Liver (tissue), 8 donors: ENCODE measurements at regions not wholly inside any gene's neighbourhood (a gene's known extent, or its start where the extent isn't known, plus 50 kb on each side); places are given as distances from the start of the nearest gene placed in this dataset.

Experiments used
- DNase-seq: peaks from one replicate; pipeline ENCODE4 v3.0.0-alpha.2; 2017; ENCODE audit warnings: low spot score
- H3K27ac ChIP-seq, 2 donors: one replicate each; pipeline ENCODE4 v1.7.0; 2013; ENCODE audit warnings: inconsistent platforms in 2 of 2, low read length in 2 of 2, control low read depth in 1 of 2, low read depth in 1 of 2, mild to moderate bottlenecking in 1 of 2
- H3K27me3 ChIP-seq, 4 donors: one replicate each; pipeline versions ENCODE4 v1.6.1 to v1.7.0; 2013; ENCODE audit warnings: low read length in 3 of 4, inconsistent platforms in 1 of 4, mild to moderate bottlenecking in 1 of 4, moderate library complexity in 1 of 4; ENCODE audit not compliant: control insufficient read depth in 4 of 4, insufficient read depth in 4 of 4
- H3K36me3 ChIP-seq, 4 donors: one replicate each; pipeline versions ENCODE4 v1.6.1 to v1.7.0; 2013; ENCODE audit warnings: low read length in 3 of 4, mild to moderate bottlenecking in 3 of 4, low read depth in 1 of 4, moderate library complexity in 1 of 4; ENCODE audit not compliant: control insufficient read depth in 4 of 4, insufficient read depth in 3 of 4
- H3K4me1 ChIP-seq, 4 donors: one replicate each; pipeline versions ENCODE4 v1.6.1 to v1.7.0; 2013; ENCODE audit warnings: low read length in 3 of 4, mild to moderate bottlenecking in 3 of 4, moderate library complexity in 1 of 4; ENCODE audit not compliant: control insufficient read depth in 4 of 4, insufficient read depth in 4 of 4
- H3K4me3 ChIP-seq, 3 donors: one replicate each; pipeline versions ENCODE4 v1.6.1 to v1.7.0; 2013; ENCODE audit warnings: low read length in 3 of 3, control low read depth in 1 of 3, low read depth in 1 of 3, mild to moderate bottlenecking in 1 of 3
- H3K9ac ChIP-seq, 2 donors: one replicate each; pipeline ENCODE4 v1.7.0; 2013; ENCODE audit warnings: low read length in 2 of 2, mild to moderate bottlenecking in 2 of 2, moderate library complexity in 2 of 2, control low read depth in 1 of 2, low read depth in 1 of 2
- H3K9me3 ChIP-seq, 4 donors: one replicate each; pipeline versions ENCODE4 v1.6.1 to v1.7.0; 2013; ENCODE audit warnings: low read length in 3 of 4; ENCODE audit not compliant: control insufficient read depth in 4 of 4
- ATF3 ChIP-seq: IDR thresholded peaks from 2 replicates; pipeline ENCODE4 v1.6.1; 2016; ENCODE audit warnings: antibody characterized with exemption
- CTCF ChIP-seq: fragments of 150-350 bp; IDR thresholded peaks from 2 replicates; pipeline ENCODE4 v1.5.1; 2017; ENCODE audit warnings: improper control_type of control experiment, low read depth, low read length; ENCODE audit not compliant: missing input control
- EGR1 ChIP-seq, 2 donors: IDR thresholded peaks; 2 replicates each; pipeline ENCODE4 v1.6.1; 2016 to 2018; ENCODE audit warnings: antibody characterized with exemption in 2 of 2, low read depth in 2 of 2
- FOXA1 ChIP-seq: IDR thresholded peaks from 2 replicates; pipeline ENCODE4 v1.6.1; 2016; ENCODE audit warnings: antibody characterized with exemption
- FOXA2 ChIP-seq: IDR thresholded peaks from 2 replicates; pipeline ENCODE4 v1.6.1; 2016; ENCODE audit warnings: antibody characterized with exemption
- GABPA ChIP-seq, 2 donors: IDR thresholded peaks in 1 of 2; conservative IDR thresholded peaks in 1 of 2; 2 replicates each; pipeline ENCODE4 v1.6.1; 2016; ENCODE audit warnings: antibody characterized with exemption in 2 of 2, mild to moderate bottlenecking in 1 of 2, moderate library complexity in 1 of 2
- HNF4A ChIP-seq, 2 donors: conservative IDR thresholded peaks; 2 replicates each; pipeline ENCODE4 v1.6.1; 2016; ENCODE audit warnings: antibody characterized with exemption in 2 of 2, mild to moderate bottlenecking in 2 of 2
- HNF4G ChIP-seq: IDR thresholded peaks from 2 replicates; pipeline ENCODE4 v1.6.1; 2016; ENCODE audit warnings: antibody characterized with exemption
- JUND ChIP-seq, 2 donors: IDR thresholded peaks; 2 replicates each; pipeline ENCODE4 v1.6.1; 2016; ENCODE audit warnings: antibody characterized with exemption in 2 of 2
- MAX ChIP-seq: IDR thresholded peaks from 2 replicates; pipeline ENCODE4 v1.6.1; 2016; ENCODE audit warnings: antibody characterized with exemption
- NR2F2 ChIP-seq: IDR thresholded peaks from 2 replicates; pipeline ENCODE4 v1.6.1; 2016; ENCODE audit warnings: antibody characterized with exemption
- RAD21 ChIP-seq, 2 donors: IDR thresholded peaks; 2 replicates each; pipeline ENCODE4 v1.6.1; 2016; ENCODE audit warnings: antibody characterized with exemption in 2 of 2, mild to moderate bottlenecking in 2 of 2
- REST ChIP-seq: IDR thresholded peaks from 2 replicates; pipeline ENCODE4 v1.6.1; 2016; ENCODE audit warnings: antibody characterized with exemption, mild to moderate bottlenecking
- SP1 ChIP-seq: IDR thresholded peaks from 2 replicates; pipeline ENCODE4 v1.6.1; 2018; ENCODE audit warnings: antibody characterized with exemption, mild to moderate bottlenecking
- TAF1 ChIP-seq: conservative IDR thresholded peaks from 2 replicates; pipeline ENCODE4 v1.6.1; 2016; ENCODE audit warnings: antibody characterized with exemption, mild to moderate bottlenecking
- YY1 ChIP-seq: IDR thresholded peaks from 2 replicates; pipeline ENCODE4 v1.6.1; 2016; ENCODE audit warnings: antibody characterized with exemption, mild to moderate bottlenecking
- ZBTB33 ChIP-seq: IDR thresholded peaks from 2 replicates; pipeline ENCODE4 v1.6.1; 2016; ENCODE audit warnings: antibody characterized with exemption
- WGBS: extraction: QIAGEN DNeasy Blood & Tissue Kit; methylation state at CpG from one replicate; pipeline ENCODE4 v1.1.7; 2013; 5-methylcytosine and 5-hydroxymethylcytosine counted together
- donor health status: healthy.
- donor health status: healthy.
- donor health status: healthy.
- donor health status: healthy.
- donor health status: healthy.

GRCh38 chr3:132783152-132783551 lies 60.9 kb upstream of the NPHP3 start:
- TF ChIP-seq TAF1 (no peak), EGR1 (IDR thresholded peaks at IDR 0.05; ENCODE audit: low read depth in 2 of 2) (no peak), FOXA1 (no peak), HNF4G (no peak), RAD21 (IDR thresholded peaks at IDR 0.05) (no peak), SP1 (no peak), MAX (no peak), ATF3 (no peak), JUND (IDR thresholded peaks at IDR 0.05) (no peak), CTCF (no peak), ZBTB33 (no peak), YY1 (no peak), NR2F2 (no peak), GABPA (IDR thresholded peaks at IDR 0.05 in 1 of 2, conservative IDR thresholded peaks at IDR 0.05 in 1 of 2) (no peak)
- Histone ChIP-seq H3K4me1 (no peaks in the 10 kb centered on the region), H3K27me3 (no peaks in the 10 kb centered on the region), H3K9me3 (no peaks in the 10 kb centered on the region), H3K27ac (no peak overlapping the region), H3K36me3 (no peaks in the 10 kb centered on the region), H3K9ac (no peak overlapping the region), H3K4me3 (no peak overlapping the region)
- no peak for DNase-seq

GRCh38 chr3:132781922-132782321 lies 59.7 kb upstream of the NPHP3 start:
- TF ChIP-seq RAD21 (IDR thresholded peaks at IDR 0.05) (no peak), FOXA2 (no peak)
- WGBS = 63% methylated on average over 1 of the region's 1 CpG

GRCh38 chr3:132777171-132777570 lies 55.0 kb upstream of the NPHP3 start:
- WGBS = 57% methylated on average over 3 of the region's 3 CpGs
- no peaks in the 10 kb centered on the region for H3K36me3 ChIP-seq
- TF ChIP-seq REST = no peak
- no peak for TF ChIP-seq ZBTB33
- TF ChIP-seq EGR1 (IDR thresholded peaks at IDR 0.05; ENCODE audit: low read depth in 2 of 2) = no peak
- TF ChIP-seq GABPA (IDR thresholded peaks at IDR 0.05 in 1 of 2, conservative IDR thresholded peaks at IDR 0.05 in 1 of 2) = no peak
- no peak for TF ChIP-seq JUND (IDR thresholded peaks at IDR 0.05)
- no peak for TF ChIP-seq ATF3
- TF ChIP-seq YY1 = no peak
- TF ChIP-seq FOXA1 = no peak
- no peak for TF ChIP-seq HNF4A (conservative IDR thresholded peaks at IDR 0.05)
- no peak for TF ChIP-seq TAF1
- no peak for TF ChIP-seq HNF4G
- no peak for TF ChIP-seq NR2F2
- no peak for TF ChIP-seq SP1
- no peak for TF ChIP-seq FOXA2
- no peak overlapping the region for H3K27ac ChIP-seq
- H3K9me3 ChIP-seq = no peaks in the 10 kb centered on the region
- H3K4me1 ChIP-seq = no peaks in the 10 kb centered on the region
- DNase-seq = no peak
- H3K4me3 ChIP-seq = no peak overlapping the region
- H3K9ac ChIP-seq = no peak overlapping the region
- no peaks in the 10 kb centered on the region for H3K27me3 ChIP-seq

More at GRCh38 chr3:132781922-132782321, 59.7 kb upstream of the NPHP3 start:
- Histone ChIP-seq H3K9ac (no peak overlapping the region), H3K36me3 (no peaks in the 10 kb centered on the region), H3K4me1 (no peaks in the 10 kb centered on the region), H3K4me3 (no peak overlapping the region), H3K27ac (no peak overlapping the region), H3K27me3 (no peaks in the 10 kb centered on the region), H3K9me3 (no peaks in the 10 kb centered on the region)
- DNase-seq = no peak
